GM23248 (cell line): ENCODE measurements at regions not wholly inside any gene's neighbourhood (a gene's known extent, or its start where the extent isn't known, plus 50 kb on each side); places are given as distances from the start of the nearest gene placed in this dataset.

Source experiments
- DNase-seq: peaks from one replicate; pipeline ENCODE4 v3.0.0-alpha.2; 2015
- H2AFZ ChIP-seq: fragments of 200-600 bp; sonication (generic); 2 replicates; pipeline ENCODE4 v1.6.1; 2016; ENCODE audit warnings: antibody characterized with exemption
- H3F3A ChIP-seq: fragments of 200-600 bp; sonication (generic); 2 replicates; pipeline ENCODE4 v1.6.1; 2016; ENCODE audit warnings: mild to moderate bottlenecking, antibody characterized with exemption, mixed run types; ENCODE audit not compliant: insufficient read depth
- H3K27ac ChIP-seq: fragments of 200-600 bp; sonication (generic); 2 replicates; pipeline ENCODE4 v1.5.1; 2016; ENCODE audit warnings: mild to moderate bottlenecking
- H3K27me3 ChIP-seq: fragments of 200-600 bp; sonication (generic); replicated peaks from 2 replicates; pipeline ENCODE4 v1.6.1; 2016; ENCODE audit warnings: mild to moderate bottlenecking; ENCODE audit not compliant: insufficient read depth
- H3K36me3 ChIP-seq: fragments of 200-600 bp; sonication (generic); 2 replicates; pipeline ENCODE4 v1.6.1; 2016; ENCODE audit warnings: low read depth, mild to moderate bottlenecking
- H3K4me1 ChIP-seq: fragments of 200-600 bp; sonication (generic); 2 replicates; pipeline ENCODE4 v1.6.1; 2016; ENCODE audit warnings: mild to moderate bottlenecking; ENCODE audit not compliant: insufficient read depth
- H3K4me2 ChIP-seq: fragments of 200-600 bp; sonication (generic); one replicate; pipeline ENCODE4 v1.6.1; 2016; ENCODE audit warnings: mild to moderate bottlenecking; ENCODE audit not compliant: unreplicated experiment
- H3K4me3 ChIP-seq: fragments of 200-600 bp; sonication (generic); 2 replicates; pipeline ENCODE4 v1.5.1; 2016; ENCODE audit warnings: mild to moderate bottlenecking
- H3K79me2 ChIP-seq: fragments of 200-600 bp; sonication (generic); 2 replicates; pipeline ENCODE4 v1.6.1; 2016; ENCODE audit warnings: mild to moderate bottlenecking; ENCODE audit not compliant: insufficient read depth
- H3K9ac ChIP-seq: fragments of 200-600 bp; sonication (generic); 2 replicates; pipeline ENCODE4 v1.6.1; 2016; ENCODE audit warnings: mild to moderate bottlenecking
- H3K9me2 ChIP-seq: fragments of 200-600 bp; sonication (generic); 2 replicates; pipeline ENCODE4 v1.6.1; 2016; ENCODE audit warnings: mixed run types, mild to moderate bottlenecking, moderate library complexity; ENCODE audit not compliant: insufficient read depth
- H3K9me3 ChIP-seq: fragments of 200-600 bp; sonication (generic); one replicate; pipeline ENCODE4 v1.6.1; 2017; ENCODE audit warnings: low read depth
- H4K20me1 ChIP-seq: fragments of 200-600 bp; sonication (generic); 2 replicates; pipeline ENCODE4 v1.6.0; 2016; ENCODE audit not compliant: insufficient read depth
- EZH2 ChIP-seq: fragments of 200-600 bp; sonication (generic); IDR thresholded peaks from 2 replicates; pipeline ENCODE4 v1.6.1; 2018; ENCODE audit warnings: antibody characterized with exemption, mild to moderate bottlenecking; ENCODE audit not compliant: insufficient read depth, poor library complexity, severe bottlenecking
- EZH2phosphoT487 ChIP-seq: fragments of 200-600 bp; sonication (generic); IDR thresholded peaks from 2 replicates; pipeline ENCODE4 v1.6.1; 2018; ENCODE audit warnings: antibody characterized with exemption, moderate library complexity, mild to moderate bottlenecking, low read depth; ENCODE audit not compliant: insufficient read depth
- WGBS, 2 experiments: methylation state at CpG; one replicate each; pipeline ENCODE4 v1.1.6; 2015 to 2017; ENCODE audit warnings: low lambda C conversion rate in 2 of 2, low coverage in 1 of 2; ENCODE audit errors: missing lambda C conversion rate in 2 of 2; 5-methylcytosine and 5-hydroxymethylcytosine counted together
- in situ Hi-C: fragments of 300-500 bp; cut with MboI; formaldehyde crosslinking; loops from 2 replicates; pipeline ENCODE4 v1.15.0; 2020

GRCh38 chr4:183030823-183031222 lies 68.2 kb upstream of the WWC2 start:
- Histone ChIP-seq H3K79me2 (no peaks in the 10 kb centered on the region), H3K27me3 (no peaks in the 10 kb centered on the region; the same call in 1 of the 2 replicates), H3K9me2 (no peaks in the 10 kb centered on the region), H3K4me2 (no peak overlapping the region), H3F3A (no peaks in the 10 kb centered on the region), H3K27ac (no peak overlapping the region), H3K9ac (no peak overlapping the region), H3K4me1 (no peaks in the 10 kb centered on the region), H3K36me3 (no peaks in the 10 kb centered on the region), H2AFZ (no peak overlapping the region), H3K4me3 (no peak overlapping the region), H3K9me3 (no peaks in the 10 kb centered on the region), H4K20me1 (no peaks in the 10 kb centered on the region)
- TF ChIP-seq EZH2 (no peak), EZH2phosphoT487 (no peak)
- DNase-seq, result no peak
- 68 to 74% methylated on average over 4 of the region's 4 CpGs for WGBS, 2 experiments
- in situ Hi-C loops, result no loop called here

- Histone ChIP-seq H3K4me1 (no peaks in the 10 kb centered on the region), H3K27me3 (no peaks in the 10 kb centered on the region; the same call in 1 of the 2 replicates), H2AFZ (no peak overlapping the region), H3K9me2 (no peaks in the 10 kb centered on the region), H3K9ac (no peak overlapping the region), H3K9me3 (no peaks in the 10 kb centered on the region), H3K36me3 (no peaks in the 10 kb centered on the region), H4K20me1 (no peaks in the 10 kb centered on the region), H3K4me3 (no peak overlapping the region), H3K79me2 (no peaks in the 10 kb centered on the region), H3K4me2 (no peak overlapping the region), H3K27ac (no peak overlapping the region), H3F3A (no peaks in the 10 kb centered on the region)
- 0 to 6% methylated on average over 1 of the region's 1 CpG for whole genome bisulfite sequencing, 2 experiments
- DNase-seq, result no peak
- TF ChIP-seq EZH2, result no peak
- in situ Hi-C loops, result no loop called here
Observed at GRCh38 chr4:183030309-183030708, 68.7 kb upstream of the WWC2 start.

GRCh38 chr4:183029365-183029764 lies 69.7 kb upstream of the WWC2 start:
- TF ChIP-seq EZH2phosphoT487 (no peak), EZH2 (no peak)
- H3K27me3 ChIP-seq, result no peaks in the 10 kb centered on the region; the same call in 1 of the 2 replicates

DNA sequence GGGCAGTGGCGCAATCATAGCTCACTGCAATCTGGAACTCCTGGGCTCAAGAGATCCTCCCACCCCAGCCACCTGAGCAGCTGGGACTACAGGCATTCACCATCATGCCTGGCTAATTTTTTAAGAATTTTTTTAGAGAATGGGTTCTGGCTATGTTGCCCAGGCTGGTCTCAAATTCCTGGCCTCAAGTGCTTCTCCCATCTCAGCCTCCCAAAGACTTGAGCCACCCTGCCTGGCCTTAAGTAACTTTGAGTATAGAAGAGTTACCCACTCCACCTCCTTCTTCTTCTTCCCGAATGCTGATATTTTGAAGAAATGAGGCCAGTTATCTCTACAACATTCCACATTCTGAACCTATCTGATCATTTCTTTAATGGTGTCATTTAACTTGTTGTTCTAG lies 72.4 kb upstream of the WWC2 start:
- H3F3A ChIP-seq, result no peaks in the 10 kb centered on the region
- H3K27ac ChIP-seq, result no peak overlapping the region
- H4K20me1 ChIP-seq, result no peaks in the 10 kb centered on the region
- no peak overlapping the region for H2AFZ ChIP-seq
- H3K27me3 ChIP-seq, result peaks cover 4% of the 10 kb centered on the region; the same call in 1 of the 2 replicates
- in situ Hi-C loops, result no loop called here
- no peaks in the 10 kb centered on the region for H3K4me1 ChIP-seq
- no peaks in the 10 kb centered on the region for H3K79me2 ChIP-seq
- H3K9me3 ChIP-seq, result no peaks in the 10 kb centered on the region
- 72 to 78% methylated on average over 2 of the region's 2 CpGs for WGBS, 2 experiments
- H3K36me3 ChIP-seq, result no peaks in the 10 kb centered on the region
- no peak for TF ChIP-seq EZH2phosphoT487
- TF ChIP-seq EZH2, result no peak
- H3K9me2 ChIP-seq, result no peaks in the 10 kb centered on the region
- H3K4me2 ChIP-seq, result no peak overlapping the region
- H3K4me3 ChIP-seq, result no peak overlapping the region
- DNase-seq, result no peak
- H3K9ac ChIP-seq, result no peak overlapping the region

More at GRCh38 chr4:183029365-183029764, 69.7 kb upstream of the WWC2 start:
- in situ Hi-C loops, result no loop called here
- H3K27ac ChIP-seq, result no peak overlapping the region
- H3K4me3 ChIP-seq, result no peak overlapping the region
- no peak overlapping the region for H3K4me2 ChIP-seq
- H3K9me3 ChIP-seq, result no peaks in the 10 kb centered on the region
- no peak overlapping the region for H3K9ac ChIP-seq
- H3F3A ChIP-seq, result no peaks in the 10 kb centered on the region
- H3K36me3 ChIP-seq, result no peaks in the 10 kb centered on the region
- H2AFZ ChIP-seq, result no peak overlapping the region
- no peak for DNase-seq
- H3K79me2 ChIP-seq, result no peaks in the 10 kb centered on the region
- no peaks in the 10 kb centered on the region for H3K4me1 ChIP-seq
- no peaks in the 10 kb centered on the region for H3K9me2 ChIP-seq
- no peaks in the 10 kb centered on the region for H4K20me1 ChIP-seq
- WGBS, 2 experiments, result 60 to 62% methylated on average over 4 of the region's 4 CpGs

DNA sequence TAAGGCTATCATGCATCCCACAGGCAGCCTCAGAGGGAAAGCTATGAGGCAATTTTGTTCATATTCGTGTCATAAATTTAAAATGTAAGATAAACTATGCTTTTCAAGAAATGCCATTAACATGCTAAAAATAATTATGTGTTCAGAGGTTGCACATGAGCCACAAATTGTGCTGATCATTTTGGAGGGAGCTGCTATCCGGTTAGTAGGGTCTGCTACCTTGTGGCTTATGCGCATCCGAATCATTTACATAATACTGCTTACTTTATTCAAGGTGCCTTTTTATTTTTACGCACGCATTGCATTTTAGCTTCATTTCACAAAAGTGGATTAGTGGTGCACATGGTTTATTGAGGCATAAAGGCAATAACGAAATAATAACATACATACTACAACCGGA lies 76.4 kb upstream of the WWC2 start:
- in situ Hi-C loops, result no loop called here
- H3K79me2 ChIP-seq, result no peaks in the 10 kb centered on the region
- peaks cover 11% of the 10 kb centered on the region for H3K27me3 ChIP-seq
- no peak for TF ChIP-seq EZH2
- TF ChIP-seq EZH2phosphoT487, result no peak
- H4K20me1 ChIP-seq, result no peaks in the 10 kb centered on the region
- H3K4me1 ChIP-seq, result no peaks in the 10 kb centered on the region
- H2AFZ ChIP-seq, result no peak overlapping the region
- WGBS, 2 experiments, result 77% methylated on average over 8 of the region's 8 CpGs
- no peaks in the 10 kb centered on the region for H3K9me3 ChIP-seq
- no peak overlapping the region for H3K4me2 ChIP-seq
- H3K4me3 ChIP-seq, result no peak overlapping the region
- no peak for DNase-seq
- no peaks in the 10 kb centered on the region for H3K9me2 ChIP-seq
- H3K9ac ChIP-seq, result no peak overlapping the region
- H3F3A ChIP-seq, result no peaks in the 10 kb centered on the region
- no peak overlapping the region for H3K27ac ChIP-seq
- no peaks in the 10 kb centered on the region for H3K36me3 ChIP-seq
